ENCODE measurements at regions not wholly inside any gene's neighbourhood (a gene's known extent, or its start where the extent isn't known, plus 50 kb on each side); places are given as distances from the start of the nearest gene placed in this dataset.
"Not testable (repeated sequence)": the region's sequence is repeated elsewhere in the genome, so short reads cannot be mapped to it uniquely, and the experiment has no call there.

DNA sequence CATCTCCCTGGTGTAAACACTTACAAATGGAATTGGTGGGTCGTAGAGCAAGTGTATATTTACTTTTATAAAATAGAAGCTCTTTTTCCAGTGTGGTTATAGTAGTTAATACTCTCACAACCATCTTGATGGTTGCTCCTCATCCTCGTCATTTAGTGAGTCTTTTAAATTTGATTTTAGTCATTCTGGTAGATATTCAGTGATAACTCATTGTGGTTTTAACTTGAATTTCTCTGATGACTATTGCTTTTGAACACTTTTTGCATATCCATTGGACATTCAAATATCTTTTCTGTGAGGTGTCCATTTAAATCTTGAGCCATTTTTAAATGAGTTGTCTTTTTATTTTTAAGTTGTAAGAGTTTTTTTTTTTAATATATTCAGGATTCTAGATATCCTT is 189.2 kb upstream of the PHACTR1 start:
- DNase-seq: no peak

- no peak for DNase-seq
Measured at GRCh38 chr6:12528136-12528535, 188.4 kb upstream of the PHACTR1 start.

DNA sequence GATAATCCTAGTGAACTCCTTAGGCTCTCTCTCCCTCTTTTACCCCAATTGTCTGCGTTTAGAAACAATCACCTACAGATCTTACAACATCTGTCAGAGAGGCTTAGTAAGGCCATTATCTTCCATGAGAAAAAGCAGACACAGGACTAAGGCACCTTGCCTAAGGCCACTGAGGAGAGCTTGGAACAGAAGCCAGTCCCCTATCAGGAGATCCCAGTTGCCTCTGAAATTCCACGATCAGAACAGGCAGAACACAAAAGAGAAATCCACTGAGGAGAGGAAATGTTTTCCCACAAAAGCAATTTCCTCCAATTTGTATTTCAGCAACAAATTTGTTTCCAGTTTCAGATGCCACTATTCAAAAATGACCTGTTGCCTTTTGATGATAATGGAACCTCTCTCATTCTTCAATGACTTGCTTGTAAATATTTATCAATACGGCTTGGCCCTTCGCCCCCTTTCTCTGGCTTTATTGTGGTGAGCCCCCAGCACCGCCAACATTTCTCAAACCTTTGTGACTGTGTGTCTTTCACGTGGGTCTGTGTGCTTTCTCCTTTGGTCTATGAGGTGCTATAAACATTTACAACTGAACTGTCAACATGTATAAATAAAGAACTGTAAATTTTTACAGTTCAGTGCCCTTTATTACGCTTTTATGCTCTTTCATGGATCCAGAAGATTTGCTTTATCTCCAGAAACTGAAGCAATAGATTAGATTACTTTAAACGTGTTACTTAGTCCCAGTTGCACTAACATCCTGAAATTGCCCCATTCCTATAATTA is 187.8 kb upstream of the PHACTR1 start:
- no peak for DNase-seq

GRCh38 chr6:12529364-12530019 is 187.1 kb upstream of the PHACTR1 start:
- DNase-seq: no peak

- no peak for DNase-seq
Measured at GRCh38 chr6:12530345-12530744, 186.2 kb upstream of the PHACTR1 start.

GRCh38 chr6:12533586-12533985 is 183.0 kb upstream of the PHACTR1 start:
- DNase-seq: no peak

- no peak for DNase-seq
Measured at GRCh38 chr6:12534069-12534853, 182.3 kb upstream of the PHACTR1 start.

GRCh38 chr6:12535586-12536314 is 180.8 kb upstream of the PHACTR1 start:
- no peak for DNase-seq

- DNase-seq: no peak
Measured at GRCh38 chr6:12536416-12536815, 180.2 kb upstream of the PHACTR1 start.

DNA sequence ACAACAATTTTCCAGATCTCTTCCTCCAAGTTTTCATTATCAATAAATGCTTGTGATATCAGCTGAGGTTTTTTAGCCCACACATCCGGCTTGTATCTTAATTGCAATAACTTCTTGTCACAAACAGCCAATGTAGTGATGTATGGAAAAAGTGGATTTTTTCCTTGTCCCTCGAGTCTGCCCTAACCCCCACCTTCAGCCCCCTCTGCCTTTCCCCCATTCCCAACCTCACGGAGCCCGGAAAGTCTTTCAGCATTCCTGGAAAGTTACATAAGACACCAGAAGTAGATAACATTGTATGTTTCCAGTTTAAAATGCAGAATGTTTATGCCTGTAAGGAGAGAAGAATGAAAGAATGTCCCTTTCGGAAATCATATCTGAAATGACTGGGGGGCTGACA is 179.2 kb upstream of the PHACTR1 start:
- no peak for DNase-seq

DNA sequence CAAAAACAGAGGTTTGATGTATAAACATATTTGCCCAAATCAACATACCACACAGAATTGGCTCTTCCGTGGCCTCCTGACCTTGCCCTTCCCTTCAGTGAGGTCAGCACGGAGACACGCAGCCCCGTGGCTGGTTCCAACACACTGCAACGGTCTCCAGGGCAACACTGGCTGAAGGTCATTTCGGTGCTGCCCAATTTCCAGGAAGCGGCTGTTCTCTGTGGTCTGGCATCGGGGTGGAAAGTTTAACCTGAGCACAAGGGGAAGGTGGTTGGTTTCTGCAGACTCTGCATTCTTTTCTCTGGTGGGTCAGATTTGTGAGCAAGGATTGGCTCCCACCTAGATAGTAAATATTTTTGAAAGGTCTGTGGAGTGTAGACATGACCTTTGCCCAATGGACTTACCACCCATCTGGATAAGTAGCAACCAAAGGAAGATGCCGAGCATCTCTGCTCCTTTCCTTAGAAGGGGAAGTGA is 177.6 kb upstream of the PHACTR1 start:
- no peak for DNase-seq

DNA sequence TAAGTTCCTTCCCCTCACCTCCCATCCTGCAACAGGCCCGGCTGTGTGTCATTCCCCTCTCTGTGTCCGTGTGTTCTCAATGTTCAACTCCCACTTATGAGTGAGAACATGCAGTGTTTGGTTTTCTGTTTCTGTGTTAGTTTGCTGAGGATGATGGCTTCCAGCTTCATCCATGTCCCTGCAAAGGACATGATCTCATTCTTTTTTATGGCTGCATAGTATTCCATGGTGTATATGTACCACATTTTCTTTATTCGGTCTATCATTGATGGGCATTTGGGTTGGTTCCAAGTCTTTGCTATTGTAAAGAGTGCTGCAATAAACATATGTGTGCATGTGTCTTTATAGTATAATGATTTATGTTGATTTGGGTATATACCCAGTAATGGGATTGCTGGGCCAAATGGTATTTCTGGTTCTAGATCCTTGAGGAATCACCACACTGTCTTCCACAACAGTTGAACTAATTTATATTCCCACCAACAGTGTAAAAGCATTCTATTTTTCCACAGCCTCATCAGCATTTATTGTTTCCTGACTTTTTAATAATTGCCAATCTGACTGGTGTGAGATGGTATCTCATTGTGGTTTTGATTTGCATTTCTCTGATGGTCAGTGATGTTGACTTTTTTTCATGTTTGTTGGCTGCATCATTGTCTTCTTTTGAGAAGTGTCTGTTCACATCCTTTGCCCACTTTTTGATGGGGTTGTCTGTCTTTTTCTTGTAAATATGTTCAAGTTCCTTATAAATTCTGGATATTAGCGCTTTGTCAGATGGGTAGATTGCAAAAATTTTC is 174.1 kb upstream of the PHACTR1 start:
- DNase-seq: not testable (repeated sequence)

- no peak for DNase-seq
Measured at GRCh38 chr6:12543953-12544352, 172.6 kb upstream of the PHACTR1 start.

- DNase-seq: no peak
Measured at GRCh38 chr6:12544821-12545565, 171.6 kb upstream of the PHACTR1 start.

DNA sequence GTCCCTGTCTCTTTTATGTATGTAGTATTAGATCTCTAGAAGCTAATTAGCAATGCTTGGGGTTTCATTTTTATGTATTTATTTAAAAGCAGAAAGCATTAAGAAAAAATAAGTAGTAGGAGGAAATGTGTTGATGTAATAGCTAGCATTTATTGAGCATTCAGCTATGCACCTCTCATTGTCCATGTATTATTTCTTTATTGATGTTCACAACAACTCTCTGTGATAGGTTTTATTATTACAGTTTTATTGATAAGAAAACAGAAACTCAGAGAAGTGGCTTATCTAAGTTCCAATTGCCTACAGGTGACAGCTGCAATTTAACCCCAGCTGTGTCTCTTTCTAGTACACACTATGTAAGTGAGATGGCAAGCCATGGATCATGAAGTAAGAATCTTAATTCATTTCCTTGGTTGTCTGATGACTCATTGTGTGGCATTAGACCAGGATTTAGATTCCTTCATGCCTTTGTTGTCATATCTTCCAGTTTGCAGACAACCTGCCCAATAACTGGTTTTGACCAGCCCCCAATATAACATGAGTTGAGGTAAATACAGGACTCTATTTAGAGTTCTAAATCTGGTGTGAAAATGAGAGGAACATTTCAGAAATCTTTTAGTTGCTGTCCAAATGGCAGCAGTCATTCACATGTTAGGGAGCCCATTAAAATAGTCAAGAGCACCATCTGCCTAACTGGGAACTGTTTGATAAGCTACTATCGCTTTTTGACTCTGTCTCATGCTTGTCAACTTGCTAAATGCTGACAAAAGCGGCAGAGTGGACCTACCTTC is 170.8 kb upstream of the PHACTR1 start:
- peak; percentile 20 for DNase-seq

GRCh38 chr6:12546410-12547002 is 170.1 kb upstream of the PHACTR1 start:
- DNase-seq: no peak

GRCh38 chr6:12548526-12548925 is 168.0 kb upstream of the PHACTR1 start:
- DNase-seq: no peak

DNA sequence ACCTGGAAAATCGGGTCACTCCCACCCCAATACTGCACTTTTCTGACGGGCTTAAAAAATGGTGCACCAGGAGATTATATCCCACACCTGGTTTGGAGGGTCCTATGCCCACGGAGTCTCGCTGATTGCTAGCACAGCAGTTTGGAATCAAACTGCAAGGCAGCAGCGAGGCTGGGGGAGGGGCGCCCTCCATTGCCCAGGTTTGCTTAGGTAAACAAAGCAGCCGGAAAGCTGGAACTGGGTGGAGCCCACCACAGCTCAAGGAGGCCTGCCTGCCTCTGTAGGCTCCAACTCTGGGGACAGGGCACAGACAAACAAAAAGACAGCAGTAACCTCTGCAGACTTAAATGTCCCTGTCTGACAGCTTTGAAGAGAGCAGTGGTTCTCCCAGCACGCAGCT is 167.1 kb upstream of the PHACTR1 start:
- DNase-seq: not testable (repeated sequence)

DNA sequence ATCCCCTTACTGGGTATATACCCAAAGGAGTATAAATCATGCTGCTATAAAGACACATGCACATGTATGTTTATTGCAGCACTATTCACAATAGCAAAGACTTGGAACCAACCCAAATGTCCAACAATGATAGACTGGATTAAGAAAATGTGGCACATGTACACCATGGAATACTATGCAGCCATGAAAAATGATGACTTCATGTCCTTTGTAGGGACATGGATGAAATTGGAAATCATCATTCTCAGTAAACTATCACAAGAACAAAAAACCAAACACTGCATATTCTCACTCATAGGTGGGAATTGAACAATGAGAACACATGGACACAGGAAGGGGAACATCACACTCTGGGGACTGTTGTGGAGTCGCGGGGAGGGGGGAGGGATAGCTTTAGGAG is 161.7 kb upstream of the PHACTR1 start:
- DNase-seq: not testable (repeated sequence)

DNA sequence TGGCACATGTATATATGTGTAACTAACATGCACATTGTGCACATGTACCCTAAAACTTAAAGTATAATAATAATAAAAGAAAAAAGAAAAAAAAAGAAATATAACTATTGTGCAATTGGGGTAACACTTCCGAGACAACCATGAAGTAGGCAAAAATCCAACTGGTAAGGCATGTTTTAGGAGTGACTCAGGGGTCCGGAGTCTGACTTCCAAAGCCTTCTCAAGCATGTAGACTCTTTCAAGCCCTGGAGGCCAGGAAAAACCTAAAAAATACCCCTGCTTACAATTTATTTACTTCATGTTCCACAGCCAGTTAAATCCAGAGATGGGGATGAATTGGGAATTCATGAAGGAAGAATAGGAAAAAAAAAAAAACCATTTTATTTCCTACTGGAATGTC is 161.3 kb upstream of the PHACTR1 start:
- no peak for DNase-seq

Data from DMS53 (cell line).